ENCODE measurements at regions not wholly inside any gene's neighbourhood (a gene's known extent, or its start where the extent isn't known, plus 50 kb on each side); places are given as distances from the start of the nearest gene placed in this dataset.

DNA sequence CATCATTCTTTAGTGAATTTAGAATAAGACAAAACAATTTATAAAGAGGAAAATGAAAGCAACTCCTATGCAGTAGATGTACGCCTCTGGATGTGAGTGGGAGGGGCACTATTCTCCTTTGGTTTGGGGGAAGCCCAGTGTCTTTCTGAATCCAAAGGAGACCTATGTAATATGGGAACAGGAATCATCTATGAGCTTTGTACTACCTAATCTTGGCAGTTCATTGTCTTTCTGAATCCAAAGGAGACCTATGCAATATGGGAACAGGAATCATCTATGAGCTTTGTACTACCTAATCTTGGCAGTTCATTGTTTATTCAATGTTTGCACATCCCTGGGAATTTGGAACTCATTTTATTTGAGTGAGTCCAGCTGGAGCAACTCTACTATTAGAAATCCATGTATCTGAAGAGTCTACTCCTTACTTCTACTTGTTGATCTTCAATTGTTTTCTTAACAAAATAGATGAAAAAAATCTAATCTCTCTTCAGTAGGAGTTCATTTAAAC lies 401.1 kb upstream of the LRATD1 start:
- CTCF ChIA-PET (ENCODE audit: low intra/inter-chr PET ratio, low total read pairs), result no interaction called here
- Histone ChIP-seq H2AFZ (ENCODE audit: low read length) (no peak overlapping the region), H3K9ac (ENCODE audit: insufficient read depth, low read depth, low read length) (no peak overlapping the region), H3K27me3 (ENCODE audit: control insufficient read depth in 1 of 2, insufficient read depth in 2 of 2, low read length in 2 of 2) (no peaks in the 10 kb centered on the region), H4K20me1 (ENCODE audit: insufficient read depth, low read length) (no peaks in the 10 kb centered on the region), H3K36me3 (replicated peaks in 1 of 2; ENCODE audit: control insufficient read depth in 1 of 2, insufficient read depth in 2 of 2, low read length in 2 of 2) (no peaks in the 10 kb centered on the region), H3K4me3 (replicated peaks in 1 of 3; ENCODE audit: insufficient read depth in 1 of 3, low read depth in 2 of 3, low read length in 3 of 3) (no peak overlapping the region), H3K79me2 (ENCODE audit: insufficient read depth, low read length) (no peaks in the 10 kb centered on the region), H3K9me3 (ENCODE audit: low read length) (peaks cover 68% of the 10 kb centered on the region), H3K4me1 (ENCODE audit: insufficient read depth, low read length) (no peaks in the 10 kb centered on the region), H3K4me2 (ENCODE audit: low read depth, low read length) (no peak overlapping the region), H3K27ac (ENCODE audit: extremely low read length, insufficient read depth, low read length) (no peak overlapping the region)
- DNase-seq (ENCODE audit: low spot score) (no peak), ATAC-seq (no peak), FAIRE-seq (no peak)
- WGBS (ENCODE audit: low lambda C conversion rate), result 9% methylated on average over 1 of the region's 1 CpG
- POLR2A ChIA-PET, result no interaction called here
- TF ChIP-seq CENPT (CRISPR knock-in tag; IDR thresholded peaks at IDR 0.05; ENCODE audit: low read depth) (no peak), ZSCAN29 (CRISPR knock-in tag; conservative IDR thresholded peaks at IDR 0.05) (no peak), SMARCC2 (IDR thresholded peaks at IDR 0.05) (no peak), ZNF468 (CRISPR knock-in tag; IDR thresholded peaks at IDR 0.05) (no peak), ZNF556 (CRISPR knock-in tag; IDR thresholded peaks at IDR 0.05; ENCODE audit: borderline replicate concordance) (no peak), ZFP82 (CRISPR knock-in tag; IDR thresholded peaks at IDR 0.05; ENCODE audit: borderline replicate concordance) (no peak), ERF (CRISPR knock-in tag; IDR thresholded peaks at IDR 0.05) (no peak), AGO1 (IDR thresholded peaks at IDR 0.05; ENCODE audit: low read depth, low read length, poor library complexity, severe bottlenecking) (no peak), SATB2 (CRISPR knock-in tag; IDR thresholded peaks at IDR 0.05) (no peak), RNF2 (conservative IDR thresholded peaks at IDR 0.05; ENCODE audit: low read depth) (no peak), NFKB2 (CRISPR knock-in tag; IDR thresholded peaks at IDR 0.05; ENCODE audit: borderline replicate concordance) (no peak), ZFP37 (CRISPR knock-in tag; IDR thresholded peaks at IDR 0.05; ENCODE audit: borderline replicate concordance) (no peak), SIX4 (CRISPR knock-in tag; IDR thresholded peaks at IDR 0.05) (no peak), ZNF607 (CRISPR knock-in tag; IDR thresholded peaks at IDR 0.05; ENCODE audit: borderline replicate concordance) (no peak)
- TF ChIP-seq, protein P1, sequence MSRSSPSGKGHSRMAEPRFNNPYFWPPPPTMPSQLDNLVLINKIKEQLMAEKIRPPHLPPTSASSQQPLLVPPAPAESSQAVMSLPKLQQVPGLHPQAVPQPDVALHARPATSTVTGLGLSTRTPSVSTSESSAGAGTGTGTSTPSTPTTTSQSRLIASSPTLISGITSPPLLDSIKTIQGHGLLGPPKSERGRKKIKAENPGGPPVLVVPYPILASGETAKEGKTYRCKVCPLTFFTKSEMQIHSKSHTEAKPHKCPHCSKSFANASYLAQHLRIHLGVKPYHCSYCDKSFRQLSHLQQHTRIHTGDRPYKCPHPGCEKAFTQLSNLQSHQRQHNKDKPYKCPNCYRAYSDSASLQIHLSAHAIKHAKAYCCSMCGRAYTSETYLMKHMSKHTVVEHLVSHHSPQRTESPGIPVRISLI (CRISPR knock-in tag; IDR thresholded peaks at IDR 0.05; ENCODE audit: borderline replicate concordance), result no peak
- TF ChIP-seq, protein P2, sequence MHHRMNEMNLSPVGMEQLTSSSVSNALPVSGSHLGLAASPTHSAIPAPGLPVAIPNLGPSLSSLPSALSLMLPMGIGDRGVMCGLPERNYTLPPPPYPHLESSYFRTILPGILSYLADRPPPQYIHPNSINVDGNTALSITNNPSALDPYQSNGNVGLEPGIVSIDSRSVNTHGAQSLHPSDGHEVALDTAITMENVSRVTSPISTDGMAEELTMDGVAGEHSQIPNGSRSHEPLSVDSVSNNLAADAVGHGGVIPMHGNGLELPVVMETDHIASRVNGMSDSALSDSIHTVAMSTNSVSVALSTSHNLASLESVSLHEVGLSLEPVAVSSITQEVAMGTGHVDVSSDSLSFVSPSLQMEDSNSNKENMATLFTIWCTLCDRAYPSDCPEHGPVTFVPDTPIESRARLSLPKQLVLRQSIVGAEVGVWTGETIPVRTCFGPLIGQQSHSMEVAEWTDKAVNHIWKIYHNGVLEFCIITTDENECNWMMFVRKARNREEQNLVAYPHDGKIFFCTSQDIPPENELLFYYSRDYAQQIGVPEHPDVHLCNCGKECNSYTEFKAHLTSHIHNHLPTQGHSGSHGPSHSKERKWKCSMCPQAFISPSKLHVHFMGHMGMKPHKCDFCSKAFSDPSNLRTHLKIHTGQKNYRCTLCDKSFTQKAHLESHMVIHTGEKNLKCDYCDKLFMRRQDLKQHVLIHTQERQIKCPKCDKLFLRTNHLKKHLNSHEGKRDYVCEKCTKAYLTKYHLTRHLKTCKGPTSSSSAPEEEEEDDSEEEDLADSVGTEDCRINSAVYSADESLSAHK (CRISPR knock-in tag; IDR thresholded peaks at IDR 0.05; ENCODE audit: borderline replicate concordance), result no peak
- intact Hi-C loops (cut with micrococcal nuclease; ENCODE audit: unreplicated experiment), result no loop called here
- BruUV-seq (replicated peaks), result no TSS peak
- in situ Hi-C loops (cut with HindIII; ENCODE audit: extremely low pct_ligation_motif_present, low pct_unique_long_range_greater_than_20kb), result no loop called here

Measured in HepG2 (cell line).